ENCODE measurements at regions not wholly inside any gene's neighbourhood (a gene's known extent, or its start where the extent isn't known, plus 50 kb on each side); places are given as distances from the start of the nearest gene placed in this dataset.

- TF ChIP-seq ZNF331 (CRISPR knock-in tag; IDR thresholded peaks at IDR 0.05; ENCODE audit: low read depth) = no peak
- TF ChIP-seq, protein P1, sequence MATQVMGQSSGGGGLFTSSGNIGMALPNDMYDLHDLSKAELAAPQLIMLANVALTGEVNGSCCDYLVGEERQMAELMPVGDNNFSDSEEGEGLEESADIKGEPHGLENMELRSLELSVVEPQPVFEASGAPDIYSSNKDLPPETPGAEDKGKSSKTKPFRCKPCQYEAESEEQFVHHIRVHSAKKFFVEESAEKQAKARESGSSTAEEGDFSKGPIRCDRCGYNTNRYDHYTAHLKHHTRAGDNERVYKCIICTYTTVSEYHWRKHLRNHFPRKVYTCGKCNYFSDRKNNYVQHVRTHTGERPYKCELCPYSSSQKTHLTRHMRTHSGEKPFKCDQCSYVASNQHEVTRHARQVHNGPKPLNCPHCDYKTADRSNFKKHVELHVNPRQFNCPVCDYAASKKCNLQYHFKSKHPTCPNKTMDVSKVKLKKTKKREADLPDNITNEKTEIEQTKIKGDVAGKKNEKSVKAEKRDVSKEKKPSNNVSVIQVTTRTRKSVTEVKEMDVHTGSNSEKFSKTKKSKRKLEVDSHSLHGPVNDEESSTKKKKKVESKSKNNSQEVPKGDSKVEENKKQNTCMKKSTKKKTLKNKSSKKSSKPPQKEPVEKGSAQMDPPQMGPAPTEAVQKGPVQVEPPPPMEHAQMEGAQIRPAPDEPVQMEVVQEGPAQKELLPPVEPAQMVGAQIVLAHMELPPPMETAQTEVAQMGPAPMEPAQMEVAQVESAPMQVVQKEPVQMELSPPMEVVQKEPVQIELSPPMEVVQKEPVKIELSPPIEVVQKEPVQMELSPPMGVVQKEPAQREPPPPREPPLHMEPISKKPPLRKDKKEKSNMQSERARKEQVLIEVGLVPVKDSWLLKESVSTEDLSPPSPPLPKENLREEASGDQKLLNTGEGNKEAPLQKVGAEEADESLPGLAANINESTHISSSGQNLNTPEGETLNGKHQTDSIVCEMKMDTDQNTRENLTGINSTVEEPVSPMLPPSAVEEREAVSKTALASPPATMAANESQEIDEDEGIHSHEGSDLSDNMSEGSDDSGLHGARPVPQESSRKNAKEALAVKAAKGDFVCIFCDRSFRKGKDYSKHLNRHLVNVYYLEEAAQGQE (IDR thresholded peaks at IDR 0.05; ENCODE audit: unreplicated experiment) = no peak
- TF ChIP-seq JUNB (IDR thresholded peaks at IDR 0.05; ENCODE audit: unreplicated experiment) = no peak
- no peak for TF ChIP-seq POLR2AphosphoS5 (IDR thresholded peaks at IDR 0.05; ENCODE audit: low read depth)
Measured at GRCh38 chr4:154125340-154125739, 336.5 kb upstream of the SFRP2 start (continued).

- H3K4me1 Mint-ChIP-seq = no peaks in the 10 kb centered on the region; the same call in 2 of the 3 replicates
- Histone ChIP-seq H2AFZ (no peak overlapping the region), H3K4me1 (ENCODE audit: insufficient read depth) (no peaks in the 10 kb centered on the region), H4K20me1 (replicated peaks; ENCODE audit: insufficient read depth) (no peaks in the 10 kb centered on the region), H3K4me3 (no peak overlapping the region), H3K79me2 (replicated peaks; ENCODE audit: insufficient read depth) (no peaks in the 10 kb centered on the region), H3K4me2 (no peak overlapping the region), H3K27me3 (ENCODE audit: insufficient read depth) (no peaks in the 10 kb centered on the region), H3K9me2 (ENCODE audit: insufficient read depth) (peaks cover 5% of the 10 kb centered on the region; the same call in 1 of the 2 replicates), H3K36me3 (ENCODE audit: insufficient read depth) (no peaks in the 10 kb centered on the region), H3K27ac (ENCODE audit: low read depth) (no peak overlapping the region), H3F3A (replicated peaks; ENCODE audit: low read depth) (no peaks in the 10 kb centered on the region)
- H3K27ac Mint-ChIP-seq = no peak overlapping the region
- H3K9me3 Mint-ChIP-seq = peaks cover 14% of the 10 kb centered on the region
- ATAC-seq (no peak), DNase-seq (ENCODE audit: low spot score) (no peak)
- no peak overlapping the region for H3K4me3 Mint-ChIP-seq
- peaks cover 2% of the 10 kb centered on the region for H3K27me3 Mint-ChIP-seq (ENCODE audit: insufficient read depth, low read depth, poor library complexity)
- H3K36me3 Mint-ChIP-seq (ENCODE audit: low read depth) = peaks cover 6% of the 10 kb centered on the region; the same call in 1 of the 3 replicates
- TF ChIP-seq, protein P1 (IDR thresholded peaks at IDR 0.05; ENCODE audit: unreplicated experiment) = no peak
- TF ChIP-seq EZH2 (IDR thresholded peaks at IDR 0.05; ENCODE audit: low read depth, unreplicated experiment) (no peak), JUNB (IDR thresholded peaks at IDR 0.05; ENCODE audit: unreplicated experiment) (no peak), EZH2phosphoT487 (IDR thresholded peaks at IDR 0.05; ENCODE audit: unreplicated experiment) (no peak)
- TF ChIP-seq, protein P2, sequence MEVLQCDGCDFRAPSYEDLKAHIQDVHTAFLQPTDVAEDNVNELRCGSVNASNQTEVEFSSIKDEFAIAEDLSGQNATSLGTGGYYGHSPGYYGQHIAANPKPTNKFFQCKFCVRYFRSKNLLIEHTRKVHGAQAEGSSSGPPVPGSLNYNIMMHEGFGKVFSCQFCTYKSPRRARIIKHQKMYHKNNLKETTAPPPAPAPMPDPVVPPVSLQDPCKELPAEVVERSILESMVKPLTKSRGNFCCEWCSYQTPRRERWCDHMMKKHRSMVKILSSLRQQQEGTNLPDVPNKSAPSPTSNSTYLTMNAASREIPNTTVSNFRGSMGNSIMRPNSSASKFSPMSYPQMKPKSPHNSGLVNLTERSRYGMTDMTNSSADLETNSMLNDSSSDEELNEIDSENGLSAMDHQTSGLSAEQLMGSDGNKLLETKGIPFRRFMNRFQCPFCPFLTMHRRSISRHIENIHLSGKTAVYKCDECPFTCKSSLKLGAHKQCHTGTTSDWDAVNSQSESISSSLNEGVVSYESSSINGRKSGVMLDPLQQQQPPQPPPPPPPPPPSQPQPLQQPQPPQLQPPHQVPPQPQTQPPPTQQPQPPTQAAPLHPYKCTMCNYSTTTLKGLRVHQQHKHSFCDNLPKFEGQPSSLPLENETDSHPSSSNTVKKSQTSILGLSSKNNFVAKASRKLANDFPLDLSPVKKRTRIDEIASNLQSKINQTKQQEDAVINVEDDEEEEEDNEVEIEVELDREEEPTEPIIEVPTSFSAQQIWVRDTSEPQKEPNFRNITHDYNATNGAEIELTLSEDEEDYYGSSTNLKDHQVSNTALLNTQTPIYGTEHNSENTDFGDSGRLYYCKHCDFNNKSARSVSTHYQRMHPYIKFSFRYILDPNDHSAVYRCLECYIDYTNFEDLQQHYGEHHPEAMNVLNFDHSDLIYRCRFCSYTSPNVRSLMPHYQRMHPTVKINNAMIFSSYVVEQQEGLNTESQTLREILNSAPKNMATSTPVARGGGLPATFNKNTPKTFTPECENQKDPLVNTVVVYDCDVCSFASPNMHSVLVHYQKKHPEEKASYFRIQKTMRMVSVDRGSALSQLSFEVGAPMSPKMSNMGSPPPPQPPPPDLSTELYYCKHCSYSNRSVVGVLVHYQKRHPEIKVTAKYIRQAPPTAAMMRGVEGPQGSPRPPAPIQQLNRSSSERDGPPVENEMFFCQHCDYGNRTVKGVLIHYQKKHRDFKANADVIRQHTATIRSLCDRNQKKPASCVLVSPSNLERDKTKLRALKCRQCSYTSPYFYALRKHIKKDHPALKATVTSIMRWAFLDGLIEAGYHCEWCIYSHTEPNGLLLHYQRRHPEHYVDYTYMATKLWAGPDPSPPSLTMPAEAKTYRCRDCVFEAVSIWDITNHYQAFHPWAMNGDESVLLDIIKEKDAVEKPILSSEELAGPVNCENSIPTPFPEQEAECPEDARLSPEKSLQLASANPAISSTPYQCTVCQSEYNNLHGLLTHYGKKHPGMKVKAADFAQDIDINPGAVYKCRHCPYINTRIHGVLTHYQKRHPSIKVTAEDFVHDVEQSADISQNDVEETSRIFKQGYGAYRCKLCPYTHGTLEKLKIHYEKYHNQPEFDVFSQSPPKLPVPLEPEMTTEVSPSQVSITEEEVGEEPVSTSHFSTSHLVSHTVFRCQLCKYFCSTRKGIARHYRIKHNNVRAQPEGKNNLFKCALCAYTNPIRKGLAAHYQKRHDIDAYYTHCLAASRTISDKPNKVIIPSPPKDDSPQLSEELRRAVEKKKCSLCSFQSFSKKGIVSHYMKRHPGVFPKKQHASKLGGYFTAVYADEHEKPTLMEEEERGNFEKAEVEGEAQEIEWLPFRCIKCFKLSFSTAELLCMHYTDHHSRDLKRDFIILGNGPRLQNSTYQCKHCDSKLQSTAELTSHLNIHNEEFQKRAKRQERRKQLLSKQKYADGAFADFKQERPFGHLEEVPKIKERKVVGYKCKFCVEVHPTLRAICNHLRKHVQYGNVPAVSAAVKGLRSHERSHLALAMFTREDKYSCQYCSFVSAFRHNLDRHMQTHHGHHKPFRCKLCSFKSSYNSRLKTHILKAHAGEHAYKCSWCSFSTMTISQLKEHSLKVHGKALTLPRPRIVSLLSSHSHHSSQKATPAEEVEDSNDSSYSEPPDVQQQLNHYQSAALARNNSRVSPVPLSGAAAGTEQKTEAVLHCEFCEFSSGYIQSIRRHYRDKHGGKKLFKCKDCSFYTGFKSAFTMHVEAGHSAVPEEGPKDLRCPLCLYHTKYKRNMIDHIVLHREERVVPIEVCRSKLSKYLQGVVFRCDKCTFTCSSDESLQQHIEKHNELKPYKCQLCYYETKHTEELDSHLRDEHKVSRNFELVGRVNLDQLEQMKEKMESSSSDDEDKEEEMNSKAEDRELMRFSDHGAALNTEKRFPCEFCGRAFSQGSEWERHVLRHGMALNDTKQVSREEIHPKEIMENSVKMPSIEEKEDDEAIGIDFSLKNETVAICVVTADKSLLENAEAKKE (CRISPR knock-in tag; IDR thresholded peaks at IDR 0.05) = no peak
- TF ChIP-seq, protein P3, sequence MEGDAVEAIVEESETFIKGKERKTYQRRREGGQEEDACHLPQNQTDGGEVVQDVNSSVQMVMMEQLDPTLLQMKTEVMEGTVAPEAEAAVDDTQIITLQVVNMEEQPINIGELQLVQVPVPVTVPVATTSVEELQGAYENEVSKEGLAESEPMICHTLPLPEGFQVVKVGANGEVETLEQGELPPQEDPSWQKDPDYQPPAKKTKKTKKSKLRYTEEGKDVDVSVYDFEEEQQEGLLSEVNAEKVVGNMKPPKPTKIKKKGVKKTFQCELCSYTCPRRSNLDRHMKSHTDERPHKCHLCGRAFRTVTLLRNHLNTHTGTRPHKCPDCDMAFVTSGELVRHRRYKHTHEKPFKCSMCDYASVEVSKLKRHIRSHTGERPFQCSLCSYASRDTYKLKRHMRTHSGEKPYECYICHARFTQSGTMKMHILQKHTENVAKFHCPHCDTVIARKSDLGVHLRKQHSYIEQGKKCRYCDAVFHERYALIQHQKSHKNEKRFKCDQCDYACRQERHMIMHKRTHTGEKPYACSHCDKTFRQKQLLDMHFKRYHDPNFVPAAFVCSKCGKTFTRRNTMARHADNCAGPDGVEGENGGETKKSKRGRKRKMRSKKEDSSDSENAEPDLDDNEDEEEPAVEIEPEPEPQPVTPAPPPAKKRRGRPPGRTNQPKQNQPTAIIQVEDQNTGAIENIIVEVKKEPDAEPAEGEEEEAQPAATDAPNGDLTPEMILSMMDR (conservative IDR thresholded peaks at IDR 0.05; ENCODE audit: low read depth in 2 of 2) = no peak
Measured at GRCh38 chr4:154124539-154125255, 335.8 kb upstream of the SFRP2 start.
